Right atrium auricular region (tissue), 2 donors: ENCODE measurements at regions not wholly inside any gene's neighbourhood (a gene's known extent, or its start where the extent isn't known, plus 50 kb on each side); places are given as distances from the start of the nearest gene placed in this dataset.

Source experiments
- DNase-seq: peaks from one replicate; pipeline ENCODE4 v3.0.0-alpha.2; 2019; ENCODE audit warnings: low spot score
- H3K27ac ChIP-seq, 2 donors: fragments of 200-600 bp; sonication (generic); 1 replicate in 1 of 2; 2 replicates in 1 of 2; pipeline ENCODE4 v1.5.1; 2016 to 2019
- H3K27me3 ChIP-seq, 2 donors: fragments of 200-600 bp; sonication (generic); one replicate each; pipeline versions ENCODE4 v1.5.1 to v1.6.0; 2017 to 2019
- H3K36me3 ChIP-seq: fragments of 200-600 bp; sonication (generic); one replicate; pipeline ENCODE4 v1.5.1; 2016
- H3K4me1 ChIP-seq, 2 donors: fragments of 200-600 bp; sonication (generic); one replicate each; pipeline versions ENCODE4 v1.5.1 to v1.6.0; 2017 to 2019
- H3K4me3 ChIP-seq, 2 donors: fragments of 200-600 bp; sonication (generic); 1 replicate in 1 of 2; 2 replicates in 1 of 2; pipeline ENCODE4 v1.5.1; 2017 to 2019; ENCODE audit warnings: mild to moderate bottlenecking in 1 of 2, moderate library complexity in 1 of 2
- H3K9me3 ChIP-seq, 2 donors: fragments of 200-600 bp; sonication (generic); one replicate each; pipeline ENCODE4 v1.5.1; 2019
- CTCF ChIP-seq, 2 donors: fragments of 200-600 bp; sonication (generic); IDR thresholded peaks; one replicate each; pipeline ENCODE4 v1.5.1; 2019; ENCODE audit warnings: antibody characterized with exemption in 2 of 2

GRCh38 chr16:35365675-35366074 is 1906.3 kb downstream of the TP53TG3F start:
- DNase-seq: no peak
- TF ChIP-seq CTCF (IDR thresholded peaks at IDR 0.05): no peak
- Histone ChIP-seq H3K4me3 (no peak overlapping the region), H3K9me3 (no peaks in the 10 kb centered on the region), H3K36me3 (no peaks in the 10 kb centered on the region), H3K27me3 (no peaks in the 10 kb centered on the region), H3K27ac (no peak overlapping the region), H3K4me1 (no peaks in the 10 kb centered on the region)

GRCh38 chr16:35370617-35371016 is 1911.2 kb downstream of the TP53TG3F start:
- H3K4me1 ChIP-seq: no peaks in the 10 kb centered on the region
- TF ChIP-seq CTCF (IDR thresholded peaks at IDR 0.05): no peak
- DNase-seq: no peak

GRCh38 chr16:35377142-35377541 is 1917.7 kb downstream of the TP53TG3F start:
- Histone ChIP-seq H3K27me3 (no peaks in the 10 kb centered on the region), H3K36me3 (no peaks in the 10 kb centered on the region), H3K27ac (no peak overlapping the region), H3K4me3 (no peak overlapping the region), H3K4me1 (no peaks in the 10 kb centered on the region), H3K9me3 (no peaks in the 10 kb centered on the region)
- no peak for DNase-seq
- TF ChIP-seq CTCF (IDR thresholded peaks at IDR 0.05): no peak

More at GRCh38 chr16:35370617-35371016, 1911.2 kb downstream of the TP53TG3F start:
- Histone ChIP-seq H3K27me3 (no peaks in the 10 kb centered on the region), H3K4me3 (no peak overlapping the region), H3K36me3 (no peaks in the 10 kb centered on the region), H3K27ac (no peak overlapping the region), H3K9me3 (no peaks in the 10 kb centered on the region)

GRCh38 chr16:35386619-35387018 is 1927.2 kb downstream of the TP53TG3F start:
- no peaks in the 10 kb centered on the region for H3K4me1 ChIP-seq
- no peaks in the 10 kb centered on the region for H3K27me3 ChIP-seq
- no peak for TF ChIP-seq CTCF (IDR thresholded peaks at IDR 0.05)
- H3K27ac ChIP-seq: no peak overlapping the region
- no peak for DNase-seq
- no peak overlapping the region for H3K4me3 ChIP-seq
- no peaks in the 10 kb centered on the region for H3K36me3 ChIP-seq
- H3K9me3 ChIP-seq: no peaks in the 10 kb centered on the region

GRCh38 chr16:35391328-35391727 is 1931.9 kb downstream of the TP53TG3F start:
- no peak for DNase-seq
- Histone ChIP-seq H3K4me1 (no peaks in the 10 kb centered on the region), H3K9me3 (no peaks in the 10 kb centered on the region), H3K27me3 (no peaks in the 10 kb centered on the region), H3K4me3 (no peak overlapping the region), H3K36me3 (no peaks in the 10 kb centered on the region), H3K27ac (no peak overlapping the region)
- peak; percentile 63 to 71 for TF ChIP-seq CTCF (IDR thresholded peaks at IDR 0.05)

GRCh38 chr16:35398180-35398579 is 1938.8 kb downstream of the TP53TG3F start:
- no peak for DNase-seq
- H3K27me3 ChIP-seq: no peaks in the 10 kb centered on the region
- H3K9me3 ChIP-seq: no peaks in the 10 kb centered on the region
- TF ChIP-seq CTCF (IDR thresholded peaks at IDR 0.05): no peak
- no peak overlapping the region for H3K27ac ChIP-seq
- H3K4me1 ChIP-seq: no peaks in the 10 kb centered on the region
- no peaks in the 10 kb centered on the region for H3K36me3 ChIP-seq
- no peak overlapping the region for H3K4me3 ChIP-seq
